Stimulated activated CD8-positive, alpha-beta memory T cell treated with anti-CD3 and anti-CD28 coated beads, Interleukin-2, amount 100 ng/mL, for 1 hour (primary cell): ENCODE measurements at regions not wholly inside any gene's neighbourhood (a gene's known extent, or its start where the extent isn't known, plus 50 kb on each side); places are given as distances from the start of the nearest gene placed in this dataset.

Experiments used
- DNase-seq, 2 donors: peaks; one replicate each; pipeline ENCODE4 v3.0.0-alpha.2; 2020; ENCODE audit warnings: low read depth in 2 of 2

GRCh38 chr5:173763410-173763809 is 124.7 kb upstream of the CPEB4 start:
- DNase-seq: no peak

- DNase-seq: no peak
These were observed 123.7 kb upstream of the CPEB4 start for GRCh38 chr5:173764332-173765028.

GRCh38 chr5:173765029-173765644 is 123.0 kb upstream of the CPEB4 start:
- no peak for DNase-seq

- DNase-seq: no peak
These were observed 122.5 kb upstream of the CPEB4 start for GRCh38 chr5:173765661-173766060.

- no peak for DNase-seq
These were observed 120.4 kb upstream of the CPEB4 start for GRCh38 chr5:173767574-173768266.

GRCh38 chr5:173768267-173768806 is 119.8 kb upstream of the CPEB4 start:
- no peak for DNase-seq

- DNase-seq: no peak
These were observed 119.3 kb upstream of the CPEB4 start for GRCh38 chr5:173768891-173769290.

GRCh38 chr5:173770637-173771036 is 117.5 kb upstream of the CPEB4 start:
- DNase-seq: no peak

GRCh38 chr5:173771121-173771724 is 116.9 kb upstream of the CPEB4 start:
- no peak for DNase-seq

- DNase-seq: no peak
These were observed 116.3 kb upstream of the CPEB4 start for GRCh38 chr5:173771725-173772383.

GRCh38 chr5:173772384-173773059 is 115.6 kb upstream of the CPEB4 start:
- no peak for DNase-seq

GRCh38 chr5:173774271-173774761 is 113.8 kb upstream of the CPEB4 start:
- no peak for DNase-seq

- no peak for DNase-seq
These were observed 112.6 kb upstream of the CPEB4 start for GRCh38 chr5:173775261-173776197.

GRCh38 chr5:173777149-173777548 is 111.0 kb upstream of the CPEB4 start:
- DNase-seq: no peak

GRCh38 chr5:173777674-173778073 is 110.5 kb upstream of the CPEB4 start:
- DNase-seq: no peak

- DNase-seq: no peak
These were observed 109.9 kb upstream of the CPEB4 start for GRCh38 chr5:173778152-173778782.

- DNase-seq: no peak
These were observed 109.3 kb upstream of the CPEB4 start for GRCh38 chr5:173778784-173779304.

- no peak for DNase-seq
These were observed 107.6 kb upstream of the CPEB4 start for GRCh38 chr5:173780235-173781234.
